GM18508 (cell line): ENCODE measurements at regions not wholly inside any gene's neighbourhood (a gene's known extent, or its start where the extent isn't known, plus 50 kb on each side); places are given as distances from the start of the nearest gene placed in this dataset.
A peak's percentile ranks its signal among the peaks of the same experiment; 100 is the strongest.

Experiments used
- ATAC-seq: cut with Tn5 transposase; IDR thresholded peaks from one replicate; pipeline ENCODE4 v1.9.1; 2021; ENCODE audit warnings: moderate number of reproducible peaks; ENCODE audit not compliant: insufficient read depth, unreplicated experiment

DNA sequence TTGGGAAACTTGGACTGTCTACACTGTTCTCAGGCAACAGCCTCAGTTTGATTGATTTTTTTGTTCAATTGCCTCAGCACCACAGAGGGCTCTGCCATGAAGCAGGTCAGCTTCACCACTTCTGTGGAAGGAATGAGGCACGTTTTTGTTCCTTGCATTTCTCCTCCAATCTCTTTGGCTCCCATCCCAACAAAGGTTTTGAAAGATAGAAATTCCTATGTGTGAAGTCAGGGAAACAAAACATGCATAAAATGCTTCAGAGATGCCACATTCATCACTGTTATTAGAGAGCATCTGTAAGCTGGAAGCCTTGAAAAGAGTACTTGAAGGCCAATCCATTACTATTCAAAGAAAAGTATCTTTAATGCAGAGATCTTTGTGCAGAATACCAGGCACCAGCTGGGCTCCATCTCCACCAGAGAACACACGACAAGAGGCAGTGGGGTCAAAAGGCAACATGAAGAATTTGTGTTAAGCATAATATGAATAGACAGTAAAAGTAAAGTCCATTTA lies 249.1 kb upstream of the LYZL1 start:
- ATAC-seq: no peak

DNA sequence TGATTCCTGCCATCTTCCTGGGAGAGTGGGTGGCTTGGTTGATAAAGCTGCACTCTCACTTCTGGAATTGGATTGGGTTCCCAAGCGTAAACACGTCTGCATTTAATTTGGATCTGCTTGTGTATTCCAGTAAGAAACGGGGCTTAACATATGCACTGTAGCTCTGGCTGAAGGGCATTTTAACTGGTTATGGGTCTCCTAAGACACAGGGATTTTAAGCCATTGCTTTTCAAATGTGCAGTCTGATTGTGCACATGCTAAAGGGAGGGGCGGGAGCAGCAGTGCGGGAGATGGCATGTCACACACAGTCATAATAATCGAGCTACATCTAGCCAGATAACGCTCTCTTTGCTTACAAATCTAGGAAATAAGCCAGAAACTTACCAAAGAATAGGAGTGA lies 247.3 kb upstream of the LYZL1 start:
- ATAC-seq: no peak

DNA sequence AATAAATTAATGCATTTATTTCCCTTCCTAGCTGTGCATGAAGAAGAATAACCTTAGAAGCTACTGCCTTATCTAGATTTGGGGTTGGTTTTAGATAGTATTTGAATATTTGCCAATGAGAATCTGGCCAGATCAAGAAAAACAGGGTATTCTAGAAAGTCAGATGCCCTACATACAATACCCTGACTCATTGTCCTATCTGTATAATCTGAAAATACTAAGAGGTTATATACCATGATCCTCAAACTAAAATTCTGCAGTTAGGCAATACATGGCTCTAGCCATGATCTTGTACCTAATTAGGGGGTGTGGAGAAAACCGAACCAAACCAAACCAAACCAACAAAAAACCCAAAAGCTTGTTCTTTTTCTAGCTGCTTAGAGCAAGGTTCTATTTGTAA lies 240.4 kb upstream of the LYZL1 start:
- ATAC-seq: no peak

DNA sequence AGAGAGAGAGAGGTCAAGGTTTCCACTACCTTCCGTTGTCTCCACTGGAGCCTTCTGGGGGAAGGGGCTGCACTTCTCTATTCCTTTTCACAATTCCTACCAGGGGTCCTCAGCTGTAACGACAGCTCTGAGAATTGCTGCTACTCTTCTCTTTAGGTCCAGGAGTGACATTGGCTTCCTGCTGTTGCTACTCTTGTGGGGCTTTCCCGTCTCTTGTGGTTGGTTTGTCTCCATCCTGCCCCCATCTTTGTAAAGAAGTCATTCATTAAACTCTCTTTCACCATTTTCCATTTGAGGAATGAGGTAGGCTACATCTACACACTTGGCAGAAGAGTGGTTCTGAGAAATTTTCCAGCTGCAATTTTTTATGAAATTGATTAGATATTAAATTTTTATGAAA lies 238.8 kb upstream of the LYZL1 start:
- peak; percentile 55 for ATAC-seq

DNA sequence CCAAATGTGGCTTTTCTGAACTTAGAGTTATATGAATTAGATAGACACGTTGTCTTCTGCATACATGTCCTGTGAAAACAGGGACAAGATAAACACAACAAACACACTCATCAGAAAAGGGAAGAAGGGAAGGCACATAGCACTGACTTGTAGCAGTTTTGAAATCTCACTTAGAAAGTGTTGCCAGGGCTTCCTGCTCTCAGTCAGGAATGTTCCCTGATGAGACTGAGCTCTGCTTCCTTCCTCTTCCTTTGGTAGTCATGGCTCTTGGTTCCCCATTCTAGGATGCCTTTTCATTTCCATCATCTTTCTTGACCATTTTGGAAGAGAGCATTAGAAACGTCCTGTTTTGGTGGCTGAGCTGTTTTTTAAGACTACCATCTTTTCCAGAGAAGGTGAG lies 233.8 kb upstream of the LYZL1 start:
- no peak for ATAC-seq

DNA sequence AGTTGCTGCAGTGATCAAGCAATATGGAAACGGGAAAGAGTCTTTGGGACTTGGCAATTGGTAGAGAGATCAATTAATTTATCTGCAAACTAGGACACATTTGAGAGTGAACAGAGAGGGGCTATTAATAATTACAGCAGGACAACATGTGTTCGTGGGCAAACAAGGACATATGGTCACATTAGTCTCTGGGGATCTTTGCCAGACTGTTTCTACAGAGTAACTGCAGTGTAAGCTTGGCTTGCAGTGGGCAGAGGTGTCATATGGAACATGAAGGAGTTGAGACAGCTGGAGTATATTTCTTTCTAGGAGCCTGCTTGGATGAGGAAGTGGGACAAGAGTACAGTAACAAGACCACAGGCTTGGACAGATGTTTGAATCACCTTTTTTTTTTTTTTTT lies 232.1 kb upstream of the LYZL1 start:
- ATAC-seq: no peak

DNA sequence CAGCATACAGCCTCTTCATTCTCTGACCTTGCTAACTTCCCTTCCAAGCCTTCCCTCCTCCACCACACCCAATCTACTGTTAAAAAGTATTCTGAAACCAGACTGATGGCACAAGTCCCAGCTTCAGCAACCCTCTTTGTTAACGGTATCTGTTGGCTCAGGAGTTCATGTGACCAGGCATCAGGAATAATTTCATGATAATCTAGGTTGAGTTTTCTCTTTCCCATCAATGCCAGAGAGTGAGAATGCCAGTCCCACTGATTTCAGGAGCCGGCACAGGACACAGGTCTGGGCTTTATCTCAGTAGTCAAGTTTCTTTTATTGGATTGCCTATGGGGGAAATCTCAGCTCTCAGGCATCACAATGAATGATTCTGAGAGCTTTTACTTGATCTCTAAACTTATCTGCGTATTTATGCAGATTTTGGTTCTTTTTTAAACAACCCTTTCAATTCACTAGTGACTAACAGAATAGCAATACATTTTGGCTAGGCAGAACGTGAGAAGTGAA lies 231.0 kb upstream of the LYZL1 start:
- no peak for ATAC-seq

DNA sequence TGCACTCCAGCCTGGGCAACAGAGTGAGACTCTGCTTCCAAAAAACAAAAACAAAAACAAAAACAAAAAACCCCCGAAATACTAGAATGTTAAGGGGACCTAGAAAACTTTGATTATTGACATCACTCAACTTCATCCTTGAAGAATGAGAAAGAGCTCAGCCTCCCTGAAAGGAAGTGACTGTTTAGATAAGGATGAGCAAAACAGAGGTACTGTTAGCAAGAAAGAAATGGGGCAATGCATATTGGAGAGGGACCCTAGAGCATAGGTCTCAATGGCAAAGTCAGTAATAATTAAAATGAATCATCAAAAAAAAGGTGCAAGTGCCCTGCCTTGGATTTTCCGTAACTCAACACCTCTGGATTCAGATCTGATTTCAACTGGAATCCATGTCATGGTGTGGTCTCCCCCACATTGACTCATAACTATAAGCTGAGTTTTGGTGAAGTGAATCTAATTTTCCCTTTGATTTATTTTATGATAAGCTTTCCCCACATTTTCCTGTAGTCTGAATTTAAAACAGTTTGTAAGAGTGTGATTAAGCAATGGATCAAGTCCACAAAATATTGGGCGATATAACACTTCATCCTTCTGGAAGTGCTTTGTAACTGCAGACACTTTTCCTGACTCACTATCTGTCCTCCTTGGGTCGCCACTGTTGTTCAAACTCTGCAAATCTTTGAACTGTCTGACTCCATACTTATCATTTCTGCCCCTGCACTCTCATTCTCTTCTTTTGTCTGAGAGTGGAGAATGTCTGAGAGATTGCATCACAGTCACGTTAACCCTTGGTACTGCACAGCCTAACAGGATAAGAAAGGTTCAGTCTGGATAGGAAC lies 224.8 kb upstream of the LYZL1 start:
- no peak for ATAC-seq

DNA sequence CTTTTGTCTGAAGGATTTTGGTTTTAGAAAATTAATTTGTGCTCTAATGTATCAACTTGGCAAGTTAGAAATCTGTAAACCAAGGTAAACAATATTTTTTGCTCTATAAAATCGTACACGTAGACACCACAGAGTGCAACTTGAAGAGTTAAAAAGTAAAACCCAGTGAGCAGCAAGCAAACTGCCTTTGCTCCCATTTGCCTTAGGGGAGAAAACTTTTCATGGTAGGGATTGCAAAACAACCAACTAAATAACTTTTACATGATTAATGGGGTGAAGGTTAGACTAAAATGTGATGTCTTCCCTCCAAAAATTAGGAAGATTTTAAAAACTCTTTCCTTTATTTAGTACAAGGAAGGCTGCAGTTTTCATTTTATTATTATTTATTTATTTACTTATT lies 224.2 kb upstream of the LYZL1 start:
- no peak for ATAC-seq

DNA sequence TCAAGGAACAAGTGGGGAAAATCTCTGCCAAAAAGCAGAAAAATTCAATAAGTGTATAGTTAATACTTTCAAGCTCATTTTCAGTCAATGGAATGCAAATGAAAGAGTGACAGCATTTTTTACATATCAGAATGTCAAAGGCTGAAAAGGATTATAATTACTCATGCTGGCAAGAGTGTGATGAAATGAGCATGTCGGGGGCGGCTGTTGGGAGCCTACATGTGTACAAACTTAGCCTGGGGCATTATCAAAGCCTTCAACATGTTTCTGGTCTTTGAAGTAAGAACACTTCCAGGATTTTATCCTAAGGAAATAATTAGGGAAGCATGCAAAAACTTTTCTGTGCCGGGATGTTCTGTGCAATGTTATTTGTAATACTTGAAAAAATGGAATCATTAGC lies 221.7 kb upstream of the LYZL1 start:
- no peak for ATAC-seq

DNA sequence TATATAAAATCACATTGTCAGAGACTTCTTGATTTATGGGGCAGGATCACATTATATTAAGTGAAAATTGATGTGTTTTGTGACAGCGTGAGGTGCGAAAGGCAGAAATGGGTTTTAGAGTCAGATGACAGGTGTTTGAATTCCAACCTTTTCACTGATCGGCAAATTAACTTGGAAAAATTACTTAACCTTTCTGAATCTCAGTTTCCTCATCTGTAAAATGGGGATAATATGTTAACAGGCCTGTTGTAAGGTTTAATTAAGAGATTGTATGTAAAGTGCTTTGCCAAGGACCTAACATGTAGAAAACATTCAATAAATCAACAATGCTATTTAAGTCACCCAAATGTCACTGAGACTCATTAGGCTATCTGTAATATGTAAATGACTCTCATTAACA lies 221.2 kb upstream of the LYZL1 start:
- no peak for ATAC-seq

DNA sequence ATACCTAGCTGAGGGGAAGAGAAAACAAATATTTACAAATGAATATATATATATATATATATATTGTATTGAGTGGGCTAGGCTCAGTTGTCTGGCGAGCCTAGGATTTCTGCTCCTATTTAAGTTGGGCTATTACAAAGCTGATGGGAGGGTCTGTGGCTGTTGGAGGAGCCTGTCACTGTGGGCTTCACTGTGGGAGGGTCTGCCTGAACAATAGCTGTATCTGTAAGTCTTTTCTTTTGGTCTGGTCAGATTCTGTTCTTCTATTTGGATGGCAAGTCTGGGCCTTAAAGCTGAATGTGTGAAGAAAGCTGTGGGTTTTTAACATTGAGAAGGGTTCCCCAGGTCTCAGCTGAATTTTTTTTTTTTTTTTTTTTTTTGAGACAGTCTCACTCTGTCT lies 220.6 kb upstream of the LYZL1 start:
- ATAC-seq: no peak

DNA sequence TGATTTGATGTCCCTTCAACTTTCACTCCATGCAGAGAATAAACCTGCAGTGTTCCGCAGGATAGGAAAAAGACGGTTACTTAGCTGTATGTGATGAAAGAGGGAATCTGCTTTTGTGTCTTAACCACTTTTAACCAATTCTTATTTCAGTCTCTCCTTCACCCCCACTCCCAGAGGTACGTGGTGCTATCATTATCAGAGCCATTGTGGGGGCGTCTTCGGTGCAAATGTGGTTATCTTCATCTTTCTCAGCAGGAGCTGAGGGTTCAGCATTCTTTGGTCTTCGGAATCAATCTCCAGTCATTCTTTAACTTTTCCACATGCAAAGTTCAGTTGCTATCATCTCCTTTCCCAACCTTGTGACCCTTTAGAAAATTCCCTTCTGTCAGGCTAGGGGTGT lies 219.9 kb upstream of the LYZL1 start:
- ATAC-seq: no peak

DNA sequence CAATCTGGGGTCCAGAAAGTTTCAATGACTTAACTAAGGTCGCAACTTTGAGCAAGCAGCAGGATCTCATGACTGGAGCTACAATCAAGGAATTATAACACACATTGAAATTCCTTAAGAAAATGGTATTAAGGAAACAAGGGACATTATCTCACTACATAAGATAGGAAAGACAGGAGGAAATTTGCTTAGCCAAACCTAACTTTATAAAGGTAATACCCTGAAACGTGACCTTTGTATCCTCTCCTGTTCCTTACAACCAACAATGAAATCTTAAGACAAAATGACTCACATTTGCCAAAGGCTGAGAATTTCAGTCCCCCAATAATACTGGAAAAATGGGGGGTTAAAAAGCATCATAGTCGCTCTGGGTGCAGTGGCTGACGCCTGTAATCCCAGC lies 218.9 kb upstream of the LYZL1 start:
- no peak for ATAC-seq

DNA sequence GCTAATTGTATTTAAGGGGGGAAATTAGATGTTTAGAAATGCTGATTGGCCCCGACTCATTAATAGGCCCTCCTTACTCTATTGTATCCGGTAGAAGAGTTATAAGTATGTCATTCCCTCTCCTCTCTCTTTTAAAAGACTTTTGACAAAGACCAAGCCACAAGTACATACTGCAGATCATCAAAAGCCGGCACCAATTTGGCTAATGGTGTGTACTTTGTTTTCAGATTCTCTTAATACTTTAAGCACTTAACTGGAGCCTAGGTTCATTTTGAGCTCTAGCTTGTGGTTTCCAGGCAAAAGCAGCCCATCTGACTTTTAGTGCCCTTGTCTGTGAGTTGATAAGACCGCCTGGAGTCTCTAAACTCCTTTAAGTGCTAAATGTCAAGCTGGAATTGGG lies 210.0 kb upstream of the LYZL1 start:
- no peak for ATAC-seq

DNA sequence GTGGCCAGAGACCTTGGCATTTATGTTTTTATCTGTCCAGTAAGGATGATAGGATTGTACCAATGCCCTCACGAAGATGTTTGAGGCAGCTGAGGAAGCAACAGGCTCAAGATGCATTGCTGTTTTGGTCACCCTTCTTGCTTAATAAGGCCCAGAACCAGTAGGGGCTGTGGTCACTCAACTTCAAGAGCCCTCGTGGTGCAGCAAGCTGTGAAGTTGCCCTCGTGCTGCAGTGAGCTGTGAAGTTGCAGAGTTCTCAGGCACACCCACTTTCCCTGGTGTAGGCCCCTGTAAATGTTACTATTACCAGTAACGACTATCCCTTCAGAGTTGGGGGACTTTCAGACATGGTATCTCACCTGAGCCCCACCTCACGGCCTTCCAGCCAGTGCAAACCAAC lies 207.6 kb upstream of the LYZL1 start:
- ATAC-seq: no peak

DNA sequence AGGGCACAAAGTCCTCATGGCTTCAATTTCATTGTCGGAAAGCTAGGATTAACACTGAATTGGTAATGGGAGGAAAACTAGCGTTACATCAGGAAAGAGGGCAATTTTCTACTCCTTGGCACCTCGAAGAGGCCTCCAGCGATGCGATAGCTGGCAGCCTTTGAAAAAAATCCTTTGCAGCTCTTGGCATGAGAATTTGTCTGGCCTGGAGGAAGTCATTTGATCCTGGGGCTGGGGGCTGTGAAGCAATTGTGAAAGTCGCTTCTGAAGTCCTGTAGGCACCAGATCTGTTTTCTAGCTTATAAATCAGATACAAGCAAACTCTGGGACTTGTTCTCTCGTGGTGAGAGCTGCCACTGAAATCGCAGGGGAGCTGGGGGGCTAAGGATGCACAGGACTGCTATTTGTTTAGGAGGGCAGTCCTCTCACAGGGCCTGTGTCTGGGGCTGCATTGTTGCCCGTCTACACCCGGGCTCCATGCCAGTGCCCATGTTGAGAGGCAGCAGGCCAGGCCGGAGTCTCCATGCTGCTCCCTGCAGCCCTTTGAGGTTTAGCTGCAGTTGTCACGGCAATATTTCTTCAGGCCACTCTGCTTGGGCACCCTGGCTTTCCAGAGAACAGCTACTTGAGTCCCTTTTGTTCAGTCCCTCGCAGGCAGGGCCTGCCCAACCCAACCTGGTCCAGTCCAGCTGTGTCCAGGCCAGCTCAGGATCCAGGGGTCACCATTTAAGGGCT lies 206.8 kb upstream of the LYZL1 start:
- no peak for ATAC-seq

DNA sequence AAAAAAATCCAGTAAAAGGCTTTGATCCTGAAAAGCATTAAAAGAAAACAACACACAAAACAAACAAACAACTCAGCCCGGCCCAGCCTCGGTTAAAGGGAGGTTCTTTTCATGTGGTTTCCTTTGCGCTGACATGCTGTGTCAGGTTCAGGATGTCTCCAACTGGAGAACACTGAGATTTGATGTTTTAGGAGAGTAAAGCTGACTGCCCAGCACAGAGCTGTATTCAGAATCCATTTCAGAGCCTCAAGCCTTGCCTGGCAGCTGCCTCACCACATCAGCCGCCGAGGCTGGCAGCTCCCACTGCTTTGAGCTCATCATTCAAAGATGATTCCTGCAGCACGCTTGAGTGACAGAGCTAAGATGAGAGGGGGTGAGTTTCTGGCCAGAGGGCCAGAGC lies 205.8 kb upstream of the LYZL1 start:
- ATAC-seq: no peak

DNA sequence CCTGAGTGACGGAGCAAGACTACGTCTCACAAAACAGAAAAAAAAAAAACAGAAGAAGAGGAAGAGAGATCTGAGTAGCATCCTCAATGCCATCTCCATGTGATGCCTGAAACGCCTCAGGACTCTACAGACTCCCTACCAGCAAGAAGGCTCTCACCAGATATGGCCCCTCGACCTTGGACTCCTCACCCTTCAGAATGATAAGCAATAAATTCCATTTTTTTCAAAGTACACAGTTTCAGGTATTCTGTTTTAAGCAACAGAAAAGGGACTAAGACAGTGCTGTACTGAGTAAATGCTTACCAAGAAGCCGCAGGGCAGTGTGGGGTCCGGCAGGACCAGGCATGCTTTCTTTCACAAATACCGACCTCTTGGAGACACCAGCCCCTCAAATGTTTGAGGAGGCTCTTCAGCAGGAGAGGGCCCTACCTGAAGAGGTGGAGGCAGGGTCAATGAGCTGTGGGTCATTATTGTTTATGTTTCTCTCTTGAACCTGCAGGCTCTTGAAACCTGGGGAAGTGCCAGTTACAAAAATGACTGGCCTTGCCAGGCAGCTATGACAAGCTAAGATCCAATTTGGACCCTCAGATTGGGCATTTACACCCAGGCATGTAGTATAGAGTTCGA lies 204.1 kb upstream of the LYZL1 start:
- ATAC-seq: no peak

DNA sequence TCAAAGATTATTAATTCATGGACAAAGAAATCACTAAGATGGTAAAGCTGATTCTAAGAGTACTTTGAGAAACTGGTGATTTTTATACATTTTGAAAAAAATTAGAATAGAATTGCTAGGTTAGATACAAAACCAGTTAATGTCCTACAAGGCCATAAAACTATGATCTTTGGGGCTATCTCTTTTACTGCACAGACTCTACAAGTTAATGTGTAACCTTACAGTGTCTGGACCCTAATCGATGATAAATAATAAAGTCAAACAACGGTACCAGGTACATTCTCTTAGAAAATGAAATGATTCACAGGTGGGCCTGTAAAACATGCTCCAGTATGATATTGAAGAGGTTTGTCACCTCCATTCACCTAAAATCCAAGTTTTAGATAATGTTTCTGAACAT lies 199.8 kb upstream of the LYZL1 start:
- ATAC-seq: no peak

DNA sequence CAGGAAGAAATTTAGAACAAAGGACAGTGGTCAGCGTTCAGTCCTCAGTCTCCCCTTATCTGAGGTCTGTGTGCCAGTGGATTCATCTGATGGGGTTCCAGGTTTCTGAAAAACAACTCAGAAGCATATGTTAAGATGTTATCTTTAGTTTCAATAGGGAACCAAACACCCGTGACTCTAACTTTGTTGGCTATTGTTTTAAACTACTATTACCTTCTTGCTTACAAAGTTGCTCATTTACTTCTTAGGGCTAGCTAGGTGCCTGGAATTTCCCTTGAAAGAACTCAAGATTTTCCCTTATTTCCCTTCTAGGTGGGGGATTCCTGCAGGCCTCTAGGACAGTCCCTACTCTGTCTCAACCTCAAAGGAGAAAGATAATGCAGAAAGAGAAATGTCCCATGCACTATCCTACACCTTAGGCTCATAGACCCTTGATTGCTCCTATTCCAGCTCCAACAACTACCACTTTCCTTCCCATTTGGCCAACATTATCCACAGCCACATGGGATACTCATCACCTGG lies 192.5 kb upstream of the LYZL1 start:
- no peak for ATAC-seq
